ENCODE measurements at regions not wholly inside any gene's neighbourhood (a gene's known extent, or its start where the extent isn't known, plus 50 kb on each side); places are given as distances from the start of the nearest gene placed in this dataset.
"Not testable (repeated sequence)": the region's sequence is repeated elsewhere in the genome, so short reads cannot be mapped to it uniquely, and the experiment has no call there.

DNA sequence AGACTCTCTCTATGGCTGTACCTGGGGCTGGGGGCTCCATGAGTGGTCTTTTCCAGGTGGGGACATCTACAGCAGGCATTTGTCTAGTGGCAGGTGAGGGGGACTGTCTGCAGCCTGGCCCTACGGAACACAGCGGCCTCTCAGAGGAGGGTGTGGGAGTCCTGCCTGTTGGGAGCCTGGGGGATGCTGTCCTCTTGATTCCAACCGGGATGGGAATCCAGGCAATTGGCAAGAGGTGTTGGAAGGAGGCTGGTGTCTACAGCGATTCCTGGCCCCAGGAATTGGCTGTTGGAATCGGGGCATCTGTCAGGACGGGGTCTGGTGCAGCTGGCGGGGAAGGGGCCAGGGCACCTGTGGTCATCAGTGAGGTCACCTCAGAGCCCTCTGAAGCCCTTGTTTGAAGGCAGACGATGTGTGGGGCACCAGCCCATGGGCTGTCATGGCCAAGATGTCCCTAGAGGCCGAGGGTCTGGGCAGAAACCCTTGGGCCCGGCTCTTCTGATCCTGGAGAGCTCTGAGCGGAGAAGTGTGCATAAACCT lies 386.3 kb downstream of the TMEM121 start:
- DNase-seq: no peak

DNA sequence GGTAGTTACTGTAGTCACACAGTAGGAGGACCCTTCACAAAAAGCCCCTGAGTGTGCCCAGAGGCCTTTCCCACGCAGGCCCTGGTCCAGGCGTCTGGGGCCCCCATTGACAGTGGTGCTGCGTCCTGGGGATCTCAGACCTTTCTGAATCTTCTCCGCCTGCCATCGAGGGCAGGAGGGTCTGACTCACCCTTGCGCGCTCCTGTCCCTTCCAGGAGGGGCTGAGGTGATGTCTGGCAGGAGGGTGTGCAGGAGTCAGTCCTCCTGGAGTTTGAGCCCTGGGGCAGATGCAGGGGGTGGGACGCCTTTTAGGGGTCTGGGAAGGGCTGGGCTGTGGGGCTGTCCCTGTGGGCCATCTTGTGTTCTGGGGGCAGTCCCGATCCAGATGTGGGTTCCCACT lies 386.8 kb downstream of the TMEM121 start:
- DNase-seq: no peak

DNA sequence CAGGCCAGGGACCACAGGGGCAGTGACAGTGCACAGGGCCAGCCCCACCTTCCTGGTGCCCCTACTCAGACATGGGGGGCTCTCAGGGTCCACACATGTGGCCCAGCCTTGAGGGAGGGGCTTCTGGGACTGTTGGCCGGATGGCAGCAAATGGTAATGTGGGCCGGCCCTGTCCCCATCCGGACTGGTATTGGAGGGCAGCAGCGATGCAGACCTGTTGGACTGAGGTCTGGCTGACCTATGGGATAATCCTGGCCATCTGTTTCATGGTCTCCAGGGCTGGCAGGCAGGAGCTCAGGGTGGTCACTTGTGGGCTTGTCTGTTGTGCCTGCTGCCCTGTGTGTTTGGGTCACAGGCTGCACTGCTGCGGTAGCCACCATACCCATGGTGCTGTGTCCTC lies 387.5 kb downstream of the TMEM121 start:
- no peak for DNase-seq

DNA sequence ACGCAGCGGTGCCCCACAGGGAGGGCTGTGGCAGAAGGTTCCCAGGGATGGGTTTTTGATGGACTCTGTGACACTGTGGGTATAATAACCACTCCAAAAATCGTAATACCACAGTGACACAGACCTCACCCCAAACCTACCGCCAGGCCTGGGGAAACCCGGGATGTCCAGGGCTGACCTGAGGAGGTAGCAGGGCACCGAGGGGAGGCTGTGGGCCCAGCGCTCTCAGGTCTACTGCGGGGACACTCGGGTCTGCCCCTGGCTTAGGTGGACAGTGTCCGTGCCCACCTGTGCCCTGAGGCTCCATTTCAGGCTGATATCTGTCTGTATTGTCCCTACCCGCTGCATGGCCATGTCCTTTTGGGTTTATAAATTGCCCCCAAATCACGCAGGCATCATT lies 387.9 kb downstream of the TMEM121 start:
- not testable (repeated sequence) for DNase-seq

DNA sequence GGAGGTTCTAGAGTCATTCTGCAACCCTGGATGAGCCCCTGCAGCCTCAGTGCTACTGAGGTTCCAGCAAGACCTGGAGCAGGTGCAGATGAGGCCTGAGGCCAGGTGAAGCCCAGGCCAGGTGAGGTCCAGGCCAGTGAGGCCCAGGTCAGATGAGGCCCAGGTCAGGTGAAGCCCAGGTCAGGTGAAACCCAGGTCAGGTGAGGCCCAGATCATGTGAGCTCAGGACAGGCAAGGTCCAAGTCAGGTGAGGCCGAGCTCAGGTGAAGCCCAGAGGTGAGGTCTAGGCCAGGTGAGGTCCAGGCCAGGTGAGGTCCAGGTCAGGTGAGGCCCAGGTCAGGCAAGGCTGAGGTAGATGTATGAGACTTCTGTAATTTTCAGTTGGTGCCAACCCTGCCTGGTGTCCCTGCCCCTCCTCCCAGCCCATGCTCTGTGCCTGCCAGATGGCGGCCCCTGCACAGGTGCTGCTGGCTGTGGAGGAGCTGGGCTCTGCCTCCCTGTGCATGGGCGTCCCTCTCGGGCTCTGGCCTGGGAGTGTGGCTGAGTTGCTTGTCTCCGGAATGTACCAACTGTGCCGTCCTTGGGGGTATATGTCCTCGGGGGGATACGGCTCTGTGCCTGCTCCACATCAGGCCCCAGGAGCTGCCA lies 388.5 kb downstream of the TMEM121 start:
- no peak for DNase-seq

DNA sequence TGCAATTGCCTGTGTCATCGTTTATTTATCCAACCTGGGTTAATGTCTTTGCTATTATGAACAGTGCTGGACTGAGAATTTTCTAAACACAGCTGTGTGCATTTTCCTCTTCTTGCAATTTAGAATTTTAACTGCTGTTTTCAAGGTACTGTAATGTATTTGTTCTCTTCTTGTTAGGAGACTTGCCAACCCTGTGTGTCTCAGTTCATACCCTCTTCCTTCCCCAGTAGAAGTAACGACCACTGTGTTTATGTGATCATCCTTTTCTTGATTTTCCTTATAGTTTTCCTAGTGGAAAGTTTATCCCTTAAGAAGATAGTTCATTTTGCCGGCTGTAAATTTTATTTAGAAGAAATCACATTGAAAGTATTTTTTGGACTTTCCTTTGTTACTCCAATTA lies 389.2 kb downstream of the TMEM121 start:
- not testable (repeated sequence) for DNase-seq

DNA sequence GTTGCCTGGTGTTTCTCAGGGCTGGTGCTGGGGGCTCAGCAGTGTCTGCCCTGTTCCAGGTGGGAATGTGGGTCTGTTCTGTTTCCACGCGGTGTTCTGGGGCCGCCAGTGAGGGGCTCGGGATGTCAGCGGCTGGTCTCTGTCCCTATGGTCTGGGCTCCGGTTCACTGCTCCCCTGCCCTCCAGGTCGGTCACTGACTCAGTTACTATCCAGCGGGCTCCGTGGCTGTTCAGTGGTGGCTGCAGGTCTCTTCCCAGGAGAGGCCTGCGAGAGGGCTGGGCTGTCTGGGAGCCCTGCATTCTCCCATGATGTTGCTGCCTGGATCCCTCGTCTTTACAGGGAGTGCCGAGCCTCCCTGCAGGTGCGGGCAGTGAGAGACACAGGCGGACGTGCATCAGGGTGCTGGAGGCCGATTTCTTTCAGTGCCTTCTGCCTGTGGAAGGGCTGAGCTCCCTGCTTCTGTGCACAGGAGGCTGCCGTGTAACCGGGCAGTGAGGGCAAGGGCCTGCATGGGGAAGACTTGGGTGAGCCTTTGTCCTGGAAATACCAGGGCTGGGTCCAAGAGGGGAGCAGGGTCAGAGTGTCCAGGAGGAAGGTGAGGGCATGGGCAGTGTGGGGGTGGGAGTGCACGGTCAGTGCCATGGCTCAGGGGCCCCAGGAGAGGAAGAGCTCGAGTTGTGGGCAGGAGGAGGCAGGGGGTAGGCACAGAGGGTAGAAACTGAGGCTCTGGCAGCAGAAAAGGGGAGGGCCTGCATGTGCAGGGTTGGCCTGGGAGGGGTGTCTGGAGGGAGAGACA lies 391.0 kb downstream of the TMEM121 start:
- not testable (repeated sequence) for DNase-seq

DNA sequence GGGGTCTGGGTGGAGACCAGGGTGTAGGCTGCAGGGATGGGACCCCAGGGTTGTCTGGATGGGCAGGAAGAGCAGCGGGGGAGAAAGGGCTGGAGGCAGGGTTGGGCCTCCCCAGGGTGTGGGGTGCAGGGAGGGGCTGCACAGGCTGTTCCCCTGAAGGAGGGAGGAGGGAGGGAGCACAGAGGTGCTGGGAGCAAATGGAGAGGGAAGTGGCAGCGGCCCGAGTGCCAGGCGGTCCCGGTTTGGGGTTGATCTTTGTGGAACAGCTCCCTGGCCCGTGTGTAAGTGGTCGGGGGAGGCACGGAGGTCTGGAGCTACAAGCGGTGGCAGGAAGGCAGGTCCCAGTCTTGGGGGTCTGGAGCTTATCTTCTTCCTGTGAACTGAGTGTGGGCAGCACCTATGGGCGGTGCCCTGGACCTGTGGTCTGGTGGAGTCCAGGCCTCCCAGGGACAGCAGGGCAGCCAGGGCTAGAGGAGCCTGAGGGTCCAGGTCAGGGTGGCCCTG lies 391.6 kb downstream of the TMEM121 start:
- DNase-seq: no peak

DNA sequence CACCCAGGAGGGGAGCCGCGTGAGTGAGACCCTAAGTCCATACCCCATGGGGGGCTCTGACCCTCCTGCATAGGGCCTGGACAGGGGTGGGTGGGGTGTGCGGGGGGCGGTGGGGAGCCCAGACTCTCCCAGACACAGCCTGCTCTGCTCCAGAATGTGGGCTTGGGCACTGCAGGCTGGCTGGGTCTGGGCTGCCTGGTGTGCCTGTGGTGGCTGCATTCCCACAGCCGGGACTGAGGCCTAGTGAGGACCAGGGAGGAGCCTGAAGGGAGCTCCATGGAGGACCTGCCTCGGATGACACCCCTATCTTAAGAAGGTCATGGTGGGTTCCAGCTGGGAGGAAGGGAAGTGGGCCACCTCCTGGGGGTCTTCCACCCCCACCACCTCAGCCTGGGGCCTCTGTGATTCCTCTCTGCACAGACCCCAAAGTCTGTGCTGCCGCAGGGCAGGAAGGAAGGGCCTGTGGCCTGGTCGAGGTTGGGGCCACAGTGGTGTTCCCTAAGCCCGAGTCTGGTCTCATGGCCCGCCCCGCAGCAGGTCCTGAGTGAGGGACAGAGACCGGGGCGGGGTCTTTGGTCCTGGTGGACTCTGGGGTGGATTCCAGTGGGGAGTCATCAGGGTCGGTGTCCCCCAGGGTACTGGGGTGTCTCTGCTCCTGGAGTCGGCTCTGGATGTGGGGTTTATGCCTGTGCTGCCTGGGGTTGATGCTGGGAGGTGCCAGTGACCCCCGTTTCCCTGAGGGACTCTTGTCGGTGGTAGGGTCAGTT lies 392.3 kb downstream of the TMEM121 start:
- DNase-seq: no peak

DNA sequence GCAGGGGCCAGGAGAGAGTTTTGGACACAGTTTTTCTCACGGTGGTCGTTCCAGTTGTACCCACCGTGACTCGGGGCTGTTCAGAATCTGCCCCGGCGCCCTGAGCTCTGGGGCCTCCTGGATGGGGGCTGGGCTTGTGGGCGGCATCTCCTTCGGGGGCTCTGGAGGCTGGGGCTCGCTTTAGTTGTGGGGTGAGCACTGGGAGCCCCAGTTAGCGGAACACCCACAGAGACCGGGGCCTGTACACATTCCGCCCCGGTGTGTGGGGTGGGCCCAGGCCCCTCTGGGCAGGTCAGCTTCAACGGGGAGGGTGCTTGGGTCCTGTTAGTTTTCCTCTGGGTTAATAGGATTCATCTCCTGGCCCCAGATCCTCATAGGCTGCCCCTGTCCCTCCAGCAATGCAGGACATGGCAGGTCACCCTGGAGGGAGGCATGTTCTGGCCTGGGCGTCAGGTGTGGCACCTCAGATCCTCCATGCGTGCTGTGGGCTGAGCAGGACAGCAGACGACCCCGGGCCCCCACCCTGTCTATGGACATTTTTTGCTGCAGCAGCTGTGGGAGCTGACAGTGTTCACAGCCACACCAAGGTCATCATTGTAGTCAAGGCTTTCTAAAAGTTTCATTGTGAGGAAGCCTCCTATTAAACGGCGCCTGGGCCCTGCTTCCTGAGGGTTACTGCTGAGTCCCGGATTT lies 393.2 kb downstream of the TMEM121 start:
- DNase-seq: no peak

DNA sequence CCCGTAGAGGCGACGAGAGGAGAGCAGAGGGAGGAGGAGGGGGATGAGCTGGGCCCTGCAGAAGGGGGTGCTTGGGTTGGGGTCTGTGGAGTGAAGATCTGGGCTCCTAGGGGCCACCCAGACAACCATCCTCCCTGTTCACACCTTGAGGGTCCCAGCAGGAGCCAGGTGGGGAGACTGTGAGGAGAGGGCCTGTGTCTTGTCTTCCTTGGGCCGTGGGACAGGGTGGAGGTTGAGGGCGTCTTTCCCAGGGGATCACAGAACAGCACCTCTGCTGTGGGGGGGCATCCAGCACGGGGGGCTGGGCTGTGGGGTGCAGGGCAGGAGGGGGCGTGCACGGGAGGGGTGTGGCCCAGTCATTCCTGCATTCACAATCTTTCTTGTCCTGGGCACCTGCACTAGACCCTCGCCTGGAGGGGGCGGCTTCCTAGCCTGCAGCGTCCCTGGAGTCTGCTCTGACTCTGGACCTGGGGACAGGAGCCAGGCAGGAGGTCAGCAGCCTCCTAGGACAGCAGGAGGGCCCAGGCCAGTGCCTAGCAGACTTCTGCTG lies 393.8 kb downstream of the TMEM121 start:
- not testable (repeated sequence) for DNase-seq

DNA sequence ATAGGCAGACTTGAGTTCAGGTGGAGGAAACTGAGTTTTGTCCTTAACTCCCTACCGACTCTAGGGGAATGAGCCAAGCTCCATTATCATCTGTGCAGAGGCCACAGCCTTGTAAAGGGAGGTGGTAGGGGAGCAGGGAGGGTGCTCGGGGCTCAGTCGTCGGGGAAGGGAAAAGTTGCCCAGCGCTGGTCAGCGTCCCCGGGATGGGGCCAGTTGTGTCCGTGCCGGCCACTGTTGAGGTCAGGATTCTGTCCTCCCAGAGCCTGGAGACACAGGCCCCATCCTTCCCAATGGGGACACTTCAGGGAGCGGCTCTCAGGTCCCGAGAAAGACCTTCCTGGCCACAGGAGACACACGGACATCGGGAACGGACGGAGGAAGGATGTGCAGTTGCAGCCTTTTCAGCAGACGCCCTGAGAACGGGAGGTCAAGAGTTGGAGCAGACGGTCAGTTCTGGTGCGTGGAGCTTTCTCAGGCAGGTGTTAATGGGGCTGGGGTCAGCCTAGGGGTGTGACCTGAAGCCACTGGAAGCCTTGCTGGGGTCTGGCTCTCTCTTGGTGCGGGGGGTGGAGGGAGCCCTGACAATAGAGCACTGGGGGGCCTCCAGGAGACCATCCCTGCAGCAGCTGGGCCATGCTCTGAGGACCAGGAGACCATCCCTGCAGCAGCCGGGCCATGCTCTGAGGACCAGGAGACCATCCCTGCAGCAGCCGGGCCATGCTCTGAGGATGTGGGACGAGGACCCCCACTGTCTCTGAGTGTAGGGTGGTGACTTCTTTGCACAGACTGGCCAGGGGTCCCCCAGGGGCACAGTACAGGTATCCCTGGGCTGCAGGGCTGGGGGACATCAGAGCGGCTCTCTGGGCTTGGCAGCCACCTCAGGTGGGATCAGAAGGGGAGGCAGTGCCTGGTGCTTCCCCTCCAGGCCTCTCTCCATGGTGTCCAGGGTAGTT lies 394.7 kb downstream of the TMEM121 start:
- DNase-seq: not testable (repeated sequence)

DNA sequence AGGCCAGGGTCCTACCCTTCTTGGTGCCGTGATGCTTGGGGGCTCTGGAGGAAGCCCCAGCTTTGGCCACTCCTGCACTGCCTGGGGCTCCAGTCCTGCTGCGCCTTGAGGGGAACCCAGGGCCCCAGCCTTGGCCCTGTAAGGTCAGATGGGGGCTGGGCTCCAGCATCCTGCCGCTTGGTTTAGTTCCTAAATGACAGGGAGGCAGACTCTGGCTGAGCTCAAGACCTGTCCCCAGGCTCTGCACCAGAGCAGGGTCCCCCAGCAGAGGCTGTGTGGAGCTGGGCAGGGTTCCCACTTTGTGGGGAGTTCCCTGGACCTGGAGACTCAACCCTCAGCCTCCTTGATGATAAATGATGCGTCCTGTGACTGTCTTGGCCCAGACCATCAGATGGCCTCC lies 395.4 kb downstream of the TMEM121 start:
- DNase-seq: not testable (repeated sequence)

DNA sequence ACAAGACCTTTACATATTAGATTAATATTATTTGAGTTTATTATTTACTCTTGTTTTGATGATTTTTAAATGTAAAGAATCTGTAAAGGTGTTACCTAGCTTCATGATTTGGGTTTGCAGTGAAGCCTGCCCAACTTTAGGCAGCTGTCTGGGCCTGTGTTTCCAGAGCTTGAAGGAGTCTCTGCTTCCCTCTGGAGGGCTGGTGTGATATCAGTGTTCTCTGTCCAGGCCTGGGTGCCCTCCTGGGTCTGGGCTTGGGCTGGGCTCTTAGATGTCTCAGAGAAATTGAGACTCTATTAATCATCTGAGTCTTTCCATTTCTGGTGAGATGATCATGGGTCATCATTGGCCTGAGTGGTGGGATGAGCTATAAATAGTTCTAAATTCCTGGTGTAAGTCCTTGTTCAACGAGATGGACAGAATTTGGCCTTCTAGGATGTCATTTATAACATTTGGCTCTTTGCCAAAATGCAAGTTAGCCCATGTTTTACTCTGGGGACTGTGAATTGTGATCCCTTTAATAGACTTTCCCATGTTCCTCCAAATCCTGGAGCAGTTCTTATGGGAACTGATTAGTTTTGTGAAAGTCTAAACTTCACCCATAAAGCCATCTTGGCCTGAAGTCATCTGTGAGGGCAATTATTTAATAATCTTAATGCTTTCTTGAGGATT lies 397.3 kb downstream of the TMEM121 start:
- DNase-seq: not testable (repeated sequence)

DNA sequence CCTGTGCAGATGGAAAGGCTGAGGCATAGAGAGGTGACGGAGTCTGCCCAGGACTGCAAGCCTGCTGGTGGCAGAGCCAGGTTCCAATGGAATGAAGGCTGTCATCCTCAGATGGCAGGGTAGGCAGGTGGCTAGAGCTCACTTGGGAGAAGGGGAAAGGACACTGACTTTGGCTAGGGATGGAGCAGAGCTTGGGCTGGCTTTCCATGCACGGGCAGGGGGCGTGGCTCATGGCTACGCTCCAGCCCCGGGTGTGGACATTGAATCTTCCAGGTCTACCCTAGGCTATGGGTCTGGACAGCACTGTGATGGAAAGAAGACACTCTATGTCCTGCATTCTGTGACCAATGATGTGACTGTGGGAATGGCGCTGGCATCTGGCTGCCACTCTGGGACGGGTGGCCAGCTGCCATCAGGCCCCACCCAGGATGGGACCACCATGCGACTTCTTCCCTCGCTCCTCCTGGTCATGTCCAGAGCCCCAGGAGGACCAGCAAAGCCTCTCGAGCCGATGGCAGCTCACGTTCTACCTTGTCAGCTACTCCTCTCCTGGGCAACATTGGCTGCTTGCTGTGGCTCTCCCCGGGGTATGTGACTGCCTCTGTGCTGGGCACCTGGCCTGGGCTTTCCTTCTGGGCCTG lies 398.7 kb downstream of the TMEM121 start:
- no peak for DNase-seq

DNA sequence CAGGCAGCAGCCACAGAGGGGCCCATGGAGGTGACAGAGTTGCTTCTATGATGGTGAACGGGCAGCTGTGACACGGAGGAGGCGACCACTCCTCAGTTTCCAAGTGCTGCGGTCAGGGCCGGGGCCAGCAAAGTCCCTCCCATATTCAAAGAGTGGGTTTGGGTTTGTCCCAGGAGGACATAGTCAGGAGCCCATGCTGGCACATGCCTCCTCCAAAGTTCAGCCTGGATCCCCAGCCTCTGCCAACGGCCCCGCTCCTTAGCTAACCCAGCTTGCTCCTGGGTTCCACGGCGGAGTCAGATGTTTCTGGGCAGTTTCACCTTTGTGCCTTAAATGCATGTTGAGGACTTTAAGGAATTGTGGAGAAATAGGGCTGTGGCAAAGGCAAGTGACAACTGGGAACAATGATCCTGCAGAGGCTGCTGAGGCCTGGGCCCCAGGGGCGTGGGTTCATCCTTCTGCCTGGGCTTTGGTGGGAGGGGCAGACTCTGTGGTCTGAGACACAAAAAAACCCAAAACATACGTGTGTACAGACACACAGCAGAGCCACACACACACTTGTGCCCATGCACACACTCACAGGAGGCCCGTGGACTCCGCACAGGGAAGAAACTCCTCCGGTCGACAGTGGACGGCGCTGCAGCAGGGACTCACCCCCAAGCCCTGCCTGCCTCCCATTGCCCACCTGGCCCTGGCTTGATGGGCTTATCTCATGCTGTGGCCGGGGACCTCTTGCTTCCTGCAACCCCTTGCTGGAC lies 399.4 kb downstream of the TMEM121 start:
- DNase-seq: no peak

DNA sequence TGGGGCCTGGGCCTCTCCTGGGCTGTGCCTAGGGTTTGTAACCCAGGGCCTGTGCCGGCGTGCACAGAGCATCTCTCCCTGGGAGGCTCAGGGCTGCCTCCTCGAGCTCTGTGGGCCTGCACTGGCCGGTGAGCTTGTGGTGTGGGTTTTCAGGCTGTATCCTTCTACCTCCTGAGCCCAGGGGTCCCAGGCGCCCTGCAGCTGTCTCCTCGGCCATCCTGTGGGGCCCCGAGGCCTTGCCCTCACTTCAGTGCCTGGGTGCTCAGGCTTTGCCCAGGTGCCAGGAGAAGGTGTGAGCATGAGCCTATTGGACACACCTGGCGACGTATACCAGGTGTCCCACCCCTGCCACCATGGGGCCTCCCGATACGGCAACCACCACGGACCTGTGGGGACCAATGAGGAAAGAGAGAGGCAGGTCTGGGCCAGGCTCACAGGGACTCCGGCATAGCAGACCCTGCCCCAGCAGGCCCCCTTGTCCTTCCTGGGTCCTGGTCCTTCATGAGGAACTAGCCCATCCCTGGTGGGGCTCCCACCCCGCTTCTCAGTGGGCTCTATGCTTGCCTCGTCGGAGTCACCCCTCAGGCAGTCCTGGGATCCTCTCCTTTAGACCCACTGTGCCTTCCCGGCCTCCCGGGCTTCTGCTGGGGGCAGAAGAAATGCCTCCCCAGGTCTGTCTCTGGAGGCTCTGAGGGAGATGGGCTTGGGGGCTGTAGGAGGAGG lies 400.2 kb downstream of the TMEM121 start:
- DNase-seq: no peak
